GM23338 (cell line): ENCODE measurements at regions not wholly inside any gene's neighbourhood (a gene's known extent, or its start where the extent isn't known, plus 50 kb on each side); places are given as distances from the start of the nearest gene placed in this dataset.

Experiments used
- ATAC-seq: fragments of 200-7000 bp; cut with Tn5 transposase; 3 replicates; pipeline ENCODE4 v1.9.1; 2020
- DNase-seq: peaks from one replicate; pipeline ENCODE4 v3.0.0-alpha.2; 2015; ENCODE audit warnings: low spot score
- H2AFZ ChIP-seq: fragments of 200-600 bp; sonication (generic); 2 replicates; pipeline ENCODE4 v1.8.0; 2016; ENCODE audit warnings: antibody characterized with exemption, mild to moderate bottlenecking, moderate library complexity
- H3F3A ChIP-seq: fragments of 200-600 bp; sonication (generic); replicated peaks from 2 replicates; pipeline ENCODE4 v1.8.0; 2017; ENCODE audit warnings: antibody characterized with exemption, mixed run types, low read depth
- H3K27ac ChIP-seq: fragments of 200-600 bp; sonication (generic); 2 replicates; pipeline ENCODE4 v1.6.1; 2016; ENCODE audit warnings: low read depth
- H3K27me3 ChIP-seq: fragments of 200-600 bp; sonication (generic); 2 replicates; pipeline ENCODE4 v1.8.0; 2016; ENCODE audit warnings: mild to moderate bottlenecking, mixed run types, moderate library complexity; ENCODE audit not compliant: insufficient read depth
- H3K36me3 ChIP-seq: fragments of 200-600 bp; sonication (generic); 2 replicates; pipeline ENCODE4 v1.8.0; 2016; ENCODE audit warnings: mild to moderate bottlenecking; ENCODE audit not compliant: insufficient read depth
- H3K4me1 ChIP-seq: fragments of 200-600 bp; sonication (generic); 2 replicates; pipeline ENCODE4 v1.8.0; 2016; ENCODE audit warnings: mild to moderate bottlenecking, moderate library complexity; ENCODE audit not compliant: insufficient read depth
- H3K4me2 ChIP-seq: fragments of 200-600 bp; sonication (generic); 2 replicates; pipeline ENCODE4 v1.7.1; 2017; ENCODE audit warnings: mixed run types
- H3K4me3 ChIP-seq: fragments of 200-600 bp; sonication (generic); 2 replicates; pipeline ENCODE4 v1.6.1; 2016; ENCODE audit warnings: mixed run types
- H3K79me2 ChIP-seq: fragments of 200-600 bp; sonication (generic); replicated peaks from 2 replicates; pipeline ENCODE4 v1.8.0; 2017; ENCODE audit warnings: mild to moderate bottlenecking; ENCODE audit not compliant: insufficient read depth
- H3K9me2 ChIP-seq: fragments of 200-600 bp; sonication (generic); 2 replicates; pipeline ENCODE4 v1.8.0; 2017; ENCODE audit not compliant: insufficient read depth
- H4K20me1 ChIP-seq: fragments of 200-600 bp; sonication (generic); replicated peaks from 2 replicates; pipeline ENCODE4 v1.8.0; 2017; ENCODE audit warnings: mild to moderate bottlenecking; ENCODE audit not compliant: insufficient read depth
- H3K27ac Mint-ChIP-seq: 2 replicates; pipeline ENCODE4 v1.8.0; 2020; ENCODE audit warnings: inconsistent platforms, mild to moderate bottlenecking, moderate library complexity, mixed read lengths
- H3K27me3 Mint-ChIP-seq: 3 replicates; pipeline ENCODE4 v1.8.0; 2022; ENCODE audit warnings: low read depth, mild to moderate bottlenecking, moderate library complexity, mixed read lengths, inconsistent platforms; ENCODE audit not compliant: insufficient read depth, poor library complexity
- H3K36me3 Mint-ChIP-seq: 3 replicates; pipeline ENCODE4 v1.8.0; 2021; ENCODE audit warnings: low read depth, mild to moderate bottlenecking, inconsistent platforms, moderate library complexity, mixed read lengths
- H3K4me1 Mint-ChIP-seq: 3 replicates; pipeline ENCODE4 v1.8.0; 2020; ENCODE audit warnings: mild to moderate bottlenecking, inconsistent platforms, mixed read lengths
- H3K4me3 Mint-ChIP-seq: 3 replicates; pipeline ENCODE4 v1.8.0; 2021; ENCODE audit warnings: moderate library complexity, mild to moderate bottlenecking, inconsistent platforms, mixed read lengths
- H3K9me3 Mint-ChIP-seq: 3 replicates; pipeline ENCODE4 v1.8.0; 2020; ENCODE audit warnings: moderate library complexity, mild to moderate bottlenecking, inconsistent platforms, mixed read lengths
- CREB1 ChIP-seq: fragments of 250-450 bp; sonication (Bioruptor Pico); IDR thresholded peaks from 2 replicates; pipeline ENCODE4 v1.5.0; 2020; ENCODE audit warnings: low read depth, mild to moderate bottlenecking, moderate library complexity
- ETS1 ChIP-seq: IDR thresholded peaks from 2 replicates; pipeline ENCODE4 v1.6.1; 2016; ENCODE audit warnings: antibody characterized with exemption
- EZH2 ChIP-seq: fragments of 200-600 bp; sonication (generic); IDR thresholded peaks from one replicate; pipeline ENCODE4 v1.8.0; 2017; ENCODE audit warnings: antibody characterized with exemption, mild to moderate bottlenecking, low read depth; ENCODE audit not compliant: unreplicated experiment
- JUNB ChIP-seq: IDR thresholded peaks from one replicate; pipeline ENCODE4 v1.6.1; 2016; ENCODE audit warnings: antibody characterized with exemption; ENCODE audit not compliant: unreplicated experiment
- NANOG ChIP-seq: IDR thresholded peaks from 2 replicates; pipeline ENCODE4 v1.6.1; 2016; ENCODE audit warnings: antibody characterized with exemption, borderline replicate concordance
- POLR2AphosphoS5 ChIP-seq: IDR thresholded peaks from 2 replicates; pipeline ENCODE4 v1.6.1; 2016; ENCODE audit warnings: antibody characterized with exemption, low read depth
- REST ChIP-seq: IDR thresholded peaks from one replicate; pipeline ENCODE4 v1.6.1; 2018; ENCODE audit warnings: antibody characterized with exemption; ENCODE audit not compliant: unreplicated experiment
- STAT1 ChIP-seq: IDR thresholded peaks from one replicate; pipeline ENCODE4 v1.6.1; 2016; ENCODE audit warnings: antibody characterized with exemption; ENCODE audit not compliant: unreplicated experiment
- ZNF114 ChIP-seq: fragments of 250-450 bp; sonication (Bioruptor Pico); IDR thresholded peaks from 2 replicates; pipeline ENCODE4 v1.5.0; 2020; ENCODE audit warnings: mild to moderate bottlenecking, moderate library complexity
- ZNF331 ChIP-seq: fragments of 250-450 bp; sonication (Bioruptor Pico); IDR thresholded peaks from 2 replicates; pipeline ENCODE4 v1.5.0; 2020; ENCODE audit warnings: low read depth, mild to moderate bottlenecking, moderate library complexity
- ZNF462 ChIP-seq: fragments of 250-450 bp; sonication (Bioruptor Pico); IDR thresholded peaks from 2 replicates; pipeline ENCODE4 v1.5.0; 2020; ENCODE audit warnings: mild to moderate bottlenecking, moderate library complexity

GRCh38 chr17:14437176-14437575 is 136.3 kb downstream of the HS3ST3B1 start (continued):
- no peak for TF ChIP-seq ZNF462 (CRISPR knock-in tag)
- TF ChIP-seq POLR2AphosphoS5, result no peak

GRCh38 chr17:14436266-14436665 is 135.4 kb downstream of the HS3ST3B1 start:
- Histone ChIP-seq H3K9me2 (0 out of 2 replicates have a peak, but pooled peaks cover 7% of the 10 kb centered on the region), H3K27me3 (no peaks in the 10 kb centered on the region), H3F3A (no peaks in the 10 kb centered on the region), H2AFZ (no peak overlapping the region), H3K27ac (no peak overlapping the region), H4K20me1 (no peaks in the 10 kb centered on the region), H3K79me2 (no peaks in the 10 kb centered on the region), H3K4me2 (no peak overlapping the region), H3K4me3 (no peak overlapping the region), H3K36me3 (no peaks in the 10 kb centered on the region), H3K4me1 (no peaks in the 10 kb centered on the region)
- H3K4me1 Mint-ChIP-seq, result peaks cover 2% of the 10 kb centered on the region; the same call in 1 of the 3 replicates
- TF ChIP-seq REST, result no peak
- no peak for TF ChIP-seq EZH2
- no peak for TF ChIP-seq ZNF331 (CRISPR knock-in tag)
- TF ChIP-seq CREB1 (CRISPR knock-in tag), result no peak
- TF ChIP-seq POLR2AphosphoS5, result no peak
- TF ChIP-seq ZNF114 (CRISPR knock-in tag), result no peak
- TF ChIP-seq STAT1, result no peak
- no peak for TF ChIP-seq JUNB
- TF ChIP-seq NANOG, result no peak
- TF ChIP-seq ETS1, result no peak
- DNase-seq (no peak), ATAC-seq (no peak)
- H3K27ac Mint-ChIP-seq, result no peak overlapping the region
- H3K27me3 Mint-ChIP-seq, result peaks cover 1% of the 10 kb centered on the region
- no peaks in the 10 kb centered on the region for H3K9me3 Mint-ChIP-seq
- H3K36me3 Mint-ChIP-seq, result no peaks in the 10 kb centered on the region
- H3K4me3 Mint-ChIP-seq, result no peak overlapping the region
